ENCODE measurements at regions not wholly inside any gene's neighbourhood (a gene's known extent, or its start where the extent isn't known, plus 50 kb on each side); places are given as distances from the start of the nearest gene placed in this dataset.
"Not testable (repeated sequence)": the region's sequence is repeated elsewhere in the genome, so short reads cannot be mapped to it uniquely, and the experiment has no call there.

- no peak overlapping the region for H3K27ac ChIP-seq (ENCODE audit: low read depth, low read length)
- DNase-seq = no peak
- H3K27me3 ChIP-seq (ENCODE audit: insufficient read depth, low read length, poor library complexity) = no peaks in the 10 kb centered on the region
- no peak overlapping the region for H3K4me3 ChIP-seq (ENCODE audit: low read length)
- no peak overlapping the region for H4K8ac ChIP-seq (ENCODE audit: low read depth, low read length)
- no peak overlapping the region for H2AK5ac ChIP-seq (ENCODE audit: low read length)
- no peak overlapping the region for H3K18ac ChIP-seq (ENCODE audit: low read length)
- no peak overlapping the region for H2BK120ac ChIP-seq (ENCODE audit: low read depth, low read length)
- no peak overlapping the region for H2BK15ac ChIP-seq (replicated peaks; ENCODE audit: low read depth)
- H3K56ac ChIP-seq (ENCODE audit: low read length) = no peak overlapping the region
- H3K4me1 ChIP-seq (ENCODE audit: control insufficient read depth, low read depth, low read length) = no peaks in the 10 kb centered on the region
- no peak overlapping the region for H4K5ac ChIP-seq (ENCODE audit: low read length)
- no CpG with 5 or more reads among the region's 7 CpGs for WGBS (ENCODE audit: extremely low coverage, insufficient coverage, low lambda C conversion rate)
- no peak overlapping the region for H3K9ac ChIP-seq (ENCODE audit: low read length)
- no peaks in the 10 kb centered on the region for H3K36me3 ChIP-seq (ENCODE audit: control insufficient read depth, insufficient read depth, low read length)
- H3K23ac ChIP-seq (ENCODE audit: low read length) = no peak overlapping the region
- H3K79me2 ChIP-seq (ENCODE audit: control insufficient read depth, insufficient read depth, low read length) = no peaks in the 10 kb centered on the region
- H2BK5ac ChIP-seq (ENCODE audit: low read length) = no peak overlapping the region
- no peak overlapping the region for H3K4me2 ChIP-seq (ENCODE audit: low read length)
- no peaks in the 10 kb centered on the region for H3K79me1 ChIP-seq (ENCODE audit: low read length)
- no peak overlapping the region for H3K4ac ChIP-seq (ENCODE audit: low read depth, low read length)
These were observed 73.0 kb downstream of the GBP6 start for GRCh38 chr1:89436856-89437255.

DNA sequence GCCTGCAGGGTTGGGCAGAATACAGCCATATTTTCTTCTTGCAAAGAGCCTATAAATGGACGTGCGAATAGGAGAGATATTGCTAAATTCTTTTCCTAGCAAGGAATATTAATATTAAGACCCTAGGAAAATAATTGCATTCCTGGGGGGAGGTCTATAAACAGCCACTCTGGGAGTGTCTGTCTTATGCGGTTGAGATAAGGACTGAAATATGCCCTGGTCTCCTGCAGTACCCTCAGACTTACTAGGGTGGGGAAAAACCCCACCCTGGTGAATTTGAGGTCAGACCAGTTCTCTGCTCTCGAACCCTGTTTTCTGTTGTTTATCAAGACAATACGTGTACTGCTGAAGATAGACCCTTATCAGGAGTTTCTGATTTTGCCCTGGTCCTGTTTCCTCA is 74.4 kb downstream of the GBP6 start:
- H4K8ac ChIP-seq (ENCODE audit: low read depth, low read length); H2BK120ac ChIP-seq (ENCODE audit: low read depth, low read length); H4K5ac ChIP-seq (ENCODE audit: low read length); H3K56ac ChIP-seq (ENCODE audit: low read length); H3K4me3 ChIP-seq (ENCODE audit: low read length); H3K9ac ChIP-seq (ENCODE audit: low read length); H3K4me2 ChIP-seq (ENCODE audit: low read length); H3K79me1 ChIP-seq (ENCODE audit: low read length); H3K18ac ChIP-seq (ENCODE audit: low read length); H3K23ac ChIP-seq (ENCODE audit: low read length); H3K4ac ChIP-seq (ENCODE audit: low read depth, low read length); H3K79me2 ChIP-seq (ENCODE audit: control insufficient read depth, insufficient read depth, low read length); H3K27ac ChIP-seq (ENCODE audit: low read depth, low read length); H2BK5ac ChIP-seq (ENCODE audit: low read length); H3K36me3 ChIP-seq (ENCODE audit: control insufficient read depth, insufficient read depth, low read length); H2BK15ac ChIP-seq (replicated peaks; ENCODE audit: low read depth); H2AK5ac ChIP-seq (ENCODE audit: low read length); H3K4me1 ChIP-seq (ENCODE audit: control insufficient read depth, low read depth, low read length); H3K27me3 ChIP-seq (ENCODE audit: insufficient read depth, low read length, poor library complexity); DNase-seq: not testable (repeated sequence)
- no CpG with 5 or more reads among the region's 5 CpGs for WGBS (ENCODE audit: extremely low coverage, insufficient coverage, low lambda C conversion rate)

- Histone ChIP-seq H2BK120ac (ENCODE audit: low read depth, low read length) (no peak overlapping the region), H3K79me2 (ENCODE audit: control insufficient read depth, insufficient read depth, low read length) (no peaks in the 10 kb centered on the region), H3K18ac (ENCODE audit: low read length) (no peak overlapping the region), H3K4me3 (ENCODE audit: low read length) (no peak overlapping the region), H3K27me3 (ENCODE audit: insufficient read depth, low read length, poor library complexity) (no peaks in the 10 kb centered on the region), H3K36me3 (ENCODE audit: control insufficient read depth, insufficient read depth, low read length) (no peaks in the 10 kb centered on the region), H2BK5ac (ENCODE audit: low read length) (no peak overlapping the region), H3K4me2 (ENCODE audit: low read length) (no peak overlapping the region), H3K79me1 (ENCODE audit: low read length) (no peaks in the 10 kb centered on the region), H3K23ac (ENCODE audit: low read length) (no peak overlapping the region), H3K4ac (ENCODE audit: low read depth, low read length) (no peak overlapping the region), H4K8ac (ENCODE audit: low read depth, low read length) (no peak overlapping the region), H3K9ac (ENCODE audit: low read length) (no peak overlapping the region), H3K27ac (ENCODE audit: low read depth, low read length) (no peak overlapping the region), H2AK5ac (ENCODE audit: low read length) (no peak overlapping the region), H2BK15ac (replicated peaks; ENCODE audit: low read depth) (no peak overlapping the region), H3K56ac (ENCODE audit: low read length) (no peak overlapping the region), H4K5ac (ENCODE audit: low read length) (no peak overlapping the region), H3K4me1 (ENCODE audit: control insufficient read depth, low read depth, low read length) (no peaks in the 10 kb centered on the region)
- no peak for DNase-seq
- WGBS (ENCODE audit: extremely low coverage, insufficient coverage, low lambda C conversion rate) = no CpG with 5 or more reads among the region's 2 CpGs
These were observed 77.1 kb downstream of the GBP6 start for GRCh38 chr1:89440911-89441310.

DNA sequence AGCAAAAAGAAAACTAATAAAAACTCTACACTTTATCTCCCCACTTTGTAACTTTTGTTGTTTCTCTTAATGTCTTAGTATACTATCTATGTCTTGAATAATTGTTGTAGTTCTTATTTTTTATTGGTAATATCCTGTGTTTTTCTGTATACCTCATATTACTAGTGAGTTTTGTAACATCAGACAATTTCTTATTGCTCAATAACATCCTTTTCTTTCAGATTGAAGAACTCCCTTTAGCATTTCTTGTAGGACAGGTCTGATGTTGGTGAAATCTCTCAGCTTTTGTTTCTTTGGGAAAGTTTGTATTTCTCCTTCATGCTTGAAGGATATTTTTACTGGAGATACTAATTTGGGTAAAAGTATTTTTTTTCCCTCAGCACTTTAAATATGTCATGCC is 79.8 kb upstream of the LRRC8B start:
- H3K36me3 ChIP-seq (ENCODE audit: control insufficient read depth, insufficient read depth, low read length) = no peaks in the 10 kb centered on the region
- no peaks in the 10 kb centered on the region for H3K27me3 ChIP-seq (ENCODE audit: insufficient read depth, low read length, poor library complexity)
- no peaks in the 10 kb centered on the region for H3K79me1 ChIP-seq (ENCODE audit: low read length)
- no peaks in the 10 kb centered on the region for H3K79me2 ChIP-seq (ENCODE audit: control insufficient read depth, insufficient read depth, low read length)
- no peak overlapping the region for H3K4me2 ChIP-seq (ENCODE audit: low read length)
- H2AK5ac ChIP-seq (ENCODE audit: low read length) = no peak overlapping the region
- no peak overlapping the region for H2BK15ac ChIP-seq (replicated peaks; ENCODE audit: low read depth)
- no peak overlapping the region for H3K4me3 ChIP-seq (ENCODE audit: low read length)
- no peak overlapping the region for H3K23ac ChIP-seq (ENCODE audit: low read length)
- no peak overlapping the region for H3K9ac ChIP-seq (ENCODE audit: low read length)
- DNase-seq = no peak
- no peak overlapping the region for H2BK120ac ChIP-seq (ENCODE audit: low read depth, low read length)
- H4K5ac ChIP-seq (ENCODE audit: low read length) = no peak overlapping the region
- no peak overlapping the region for H3K18ac ChIP-seq (ENCODE audit: low read length)
- no peak overlapping the region for H3K4ac ChIP-seq (ENCODE audit: low read depth, low read length)
- no peaks in the 10 kb centered on the region for H3K4me1 ChIP-seq (ENCODE audit: control insufficient read depth, low read depth, low read length)
- H2BK5ac ChIP-seq (ENCODE audit: low read length) = no peak overlapping the region
- H3K27ac ChIP-seq (ENCODE audit: low read depth, low read length) = no peak overlapping the region
- H4K8ac ChIP-seq (ENCODE audit: low read depth, low read length) = no peak overlapping the region
- H3K56ac ChIP-seq (ENCODE audit: low read length) = no peak overlapping the region

- Histone ChIP-seq H3K4ac (ENCODE audit: low read depth, low read length) (no peak overlapping the region), H3K79me2 (ENCODE audit: control insufficient read depth, insufficient read depth, low read length) (no peaks in the 10 kb centered on the region), H3K23ac (ENCODE audit: low read length) (no peak overlapping the region), H3K18ac (ENCODE audit: low read length) (no peak overlapping the region), H3K27ac (ENCODE audit: low read depth, low read length) (no peak overlapping the region), H3K27me3 (ENCODE audit: insufficient read depth, low read length, poor library complexity) (no peaks in the 10 kb centered on the region), H2AK5ac (ENCODE audit: low read length) (no peak overlapping the region), H3K4me2 (ENCODE audit: low read length) (no peak overlapping the region), H3K56ac (ENCODE audit: low read length) (no peak overlapping the region), H3K9ac (ENCODE audit: low read length) (no peak overlapping the region), H2BK15ac (replicated peaks; ENCODE audit: low read depth) (no peak overlapping the region), H2BK5ac (ENCODE audit: low read length) (no peak overlapping the region), H2BK120ac (ENCODE audit: low read depth, low read length) (no peak overlapping the region), H4K5ac (ENCODE audit: low read length) (no peak overlapping the region), H3K4me1 (ENCODE audit: control insufficient read depth, low read depth, low read length) (no peaks in the 10 kb centered on the region), H4K8ac (ENCODE audit: low read depth, low read length) (no peak overlapping the region), H3K79me1 (ENCODE audit: low read length) (no peaks in the 10 kb centered on the region), H3K36me3 (ENCODE audit: control insufficient read depth, insufficient read depth, low read length) (no peaks in the 10 kb centered on the region), H3K4me3 (ENCODE audit: low read length) (no peak overlapping the region)
- no peak for DNase-seq
- no CpG with 5 or more reads among the region's 2 CpGs for WGBS (ENCODE audit: extremely low coverage, insufficient coverage, low lambda C conversion rate)
These were observed 73.6 kb upstream of the LRRC8B start for GRCh38 chr1:89451011-89451410.

GRCh38 chr1:89453123-89453972 is 71.3 kb upstream of the LRRC8B start:
- Histone ChIP-seq H3K9ac (ENCODE audit: low read length) (no peak overlapping the region), H3K4ac (ENCODE audit: low read depth, low read length) (no peak overlapping the region), H2AK5ac (ENCODE audit: low read length) (no peak overlapping the region), H2BK120ac (ENCODE audit: low read depth, low read length) (no peak overlapping the region), H3K4me3 (ENCODE audit: low read length) (no peak overlapping the region), H3K4me2 (ENCODE audit: low read length) (no peak overlapping the region), H3K27ac (ENCODE audit: low read depth, low read length) (no peak overlapping the region), H4K5ac (ENCODE audit: low read length) (no peak overlapping the region), H3K36me3 (ENCODE audit: control insufficient read depth, insufficient read depth, low read length) (no peaks in the 10 kb centered on the region), H3K18ac (ENCODE audit: low read length) (no peak overlapping the region), H3K79me2 (ENCODE audit: control insufficient read depth, insufficient read depth, low read length) (no peaks in the 10 kb centered on the region), H2BK5ac (ENCODE audit: low read length) (no peak overlapping the region), H2BK15ac (replicated peaks; ENCODE audit: low read depth) (no peak overlapping the region), H4K8ac (ENCODE audit: low read depth, low read length) (no peak overlapping the region), H3K56ac (ENCODE audit: low read length) (no peak overlapping the region), H3K4me1 (ENCODE audit: control insufficient read depth, low read depth, low read length) (no peaks in the 10 kb centered on the region), H3K79me1 (ENCODE audit: low read length) (no peaks in the 10 kb centered on the region), H3K27me3 (ENCODE audit: insufficient read depth, low read length, poor library complexity) (no peaks in the 10 kb centered on the region), H3K23ac (ENCODE audit: low read length) (no peak overlapping the region)
- no CpG with 5 or more reads among the region's 9 CpGs for WGBS (ENCODE audit: extremely low coverage, insufficient coverage, low lambda C conversion rate)
- DNase-seq = no peak
